Activated naive CD8-positive, alpha-beta T cell treated with anti-CD3 and anti-CD28 coated beads, Interleukin-2, amount 10 ng/mL, durations not matched to agents 7 days and 5 days (primary cell): ENCODE measurements at regions not wholly inside any gene's neighbourhood (a gene's known extent, or its start where the extent isn't known, plus 50 kb on each side); places are given as distances from the start of the nearest gene placed in this dataset.

Experiments used
- ATAC-seq: fragments of 150-1000 bp; cut with Tn5 transposase; one replicate; pipeline ENCODE4 v1.10.0; 2021; ENCODE audit warnings: low read depth, moderate library complexity
- POLR2A ChIA-PET: fragments of 350-600 bp; sonication (Branson Sonifier 250); formaldehyde crosslinking; loops from one replicate; lab custom pipeline; 2021; ENCODE audit warnings: antibody characterized with exemption; lab: Charles Lee
- DNase-seq: peaks from one replicate; pipeline ENCODE4 v3.0.0; 2021
- H3K27ac Mint-ChIP-seq: one replicate; pipeline ENCODE4 v1.8.0; 2022; ENCODE audit warnings: mild to moderate bottlenecking, mixed read lengths
- H3K27me3 Mint-ChIP-seq: one replicate; pipeline ENCODE4 v1.8.0; 2022; ENCODE audit warnings: mild to moderate bottlenecking, moderate library complexity, mixed read lengths
- H3K36me3 Mint-ChIP-seq: one replicate; pipeline ENCODE4 v1.8.0; 2021; ENCODE audit warnings: mild to moderate bottlenecking, mixed read lengths
- H3K4me1 Mint-ChIP-seq: one replicate; pipeline ENCODE4 v1.8.0; 2021; ENCODE audit warnings: mixed read lengths
- H3K4me3 Mint-ChIP-seq: one replicate; pipeline ENCODE4 v1.8.0; 2022; ENCODE audit warnings: mild to moderate bottlenecking, moderate library complexity, mixed read lengths
- H3K9me3 Mint-ChIP-seq: one replicate; pipeline ENCODE4 v1.8.0; 2021; ENCODE audit warnings: mixed read lengths

GRCh38 chr13:72435251-72435650 is 292.2 kb downstream of the MZT1 start:
- Mint-ChIP-seq H3K9me3 (no peaks in the 10 kb centered on the region), H3K4me1 (no peaks in the 10 kb centered on the region), H3K27ac (no peak overlapping the region), H3K4me3 (no peak overlapping the region), H3K36me3 (no peaks in the 10 kb centered on the region), H3K27me3 (no peaks in the 10 kb centered on the region)
- POLR2A ChIA-PET: no interaction called here
- no peak for ATAC-seq
- DNase-seq: no peak

GRCh38 chr13:72431981-72432682 is 295.3 kb downstream of the MZT1 start:
- Mint-ChIP-seq H3K27ac (no peak overlapping the region), H3K9me3 (no peaks in the 10 kb centered on the region), H3K4me1 (no peaks in the 10 kb centered on the region), H3K36me3 (no peaks in the 10 kb centered on the region), H3K27me3 (no peaks in the 10 kb centered on the region), H3K4me3 (no peak overlapping the region)
- ATAC-seq: no peak
- POLR2A ChIA-PET: no interaction called here
- no peak for DNase-seq

- Mint-ChIP-seq H3K9me3 (no peaks in the 10 kb centered on the region), H3K4me3 (no peak overlapping the region), H3K27me3 (no peaks in the 10 kb centered on the region), H3K27ac (no peak overlapping the region), H3K4me1 (no peaks in the 10 kb centered on the region), H3K36me3 (no peaks in the 10 kb centered on the region)
- POLR2A ChIA-PET: no interaction called here
- no peak for DNase-seq
- no peak for ATAC-seq
Observed at GRCh38 chr13:72430923-72431322, 296.5 kb downstream of the MZT1 start.

- no peaks in the 10 kb centered on the region for H3K4me1 Mint-ChIP-seq
- ATAC-seq (no peak), DNase-seq (no peak)
- H3K27me3 Mint-ChIP-seq: no peaks in the 10 kb centered on the region
- H3K27ac Mint-ChIP-seq: no peak overlapping the region
- no peaks in the 10 kb centered on the region for H3K9me3 Mint-ChIP-seq
- no peak overlapping the region for H3K4me3 Mint-ChIP-seq
- no peaks in the 10 kb centered on the region for H3K36me3 Mint-ChIP-seq
- POLR2A ChIA-PET: no interaction called here
Observed at GRCh38 chr13:72427757-72428528, 299.5 kb downstream of the MZT1 start.

- Mint-ChIP-seq H3K4me1 (no peaks in the 10 kb centered on the region), H3K36me3 (no peaks in the 10 kb centered on the region), H3K9me3 (no peaks in the 10 kb centered on the region), H3K27me3 (no peaks in the 10 kb centered on the region), H3K4me3 (no peak overlapping the region), H3K27ac (no peak overlapping the region)
- no peak for DNase-seq
- ATAC-seq: no peak
- POLR2A ChIA-PET: no interaction called here
Observed at GRCh38 chr13:72424059-72424458, 303.4 kb downstream of the MZT1 start.

- POLR2A ChIA-PET: no interaction called here
- Mint-ChIP-seq H3K4me1 (no peaks in the 10 kb centered on the region), H3K9me3 (no peaks in the 10 kb centered on the region), H3K4me3 (no peak overlapping the region), H3K27me3 (no peaks in the 10 kb centered on the region), H3K36me3 (no peaks in the 10 kb centered on the region), H3K27ac (no peak overlapping the region)
- no peak for ATAC-seq
- DNase-seq: no peak
Observed at GRCh38 chr13:72415817-72416216, 311.6 kb downstream of the MZT1 start.

GRCh38 chr13:72412481-72412880 is 314.9 kb downstream of the MZT1 start:
- no peaks in the 10 kb centered on the region for H3K36me3 Mint-ChIP-seq

GRCh38 chr13:72405441-72405840 is 322.0 kb downstream of the MZT1 start:
- no peak for ATAC-seq
- no peak overlapping the region for H3K4me3 Mint-ChIP-seq
- no peaks in the 10 kb centered on the region for H3K27me3 Mint-ChIP-seq
- no peaks in the 10 kb centered on the region for H3K9me3 Mint-ChIP-seq
- POLR2A ChIA-PET: no interaction called here
- no peaks in the 10 kb centered on the region for H3K36me3 Mint-ChIP-seq
- no peak for DNase-seq
- H3K4me1 Mint-ChIP-seq: no peaks in the 10 kb centered on the region
- no peak overlapping the region for H3K27ac Mint-ChIP-seq

More at GRCh38 chr13:72412481-72412880, 314.9 kb downstream of the MZT1 start:
- Mint-ChIP-seq H3K9me3 (no peaks in the 10 kb centered on the region), H3K4me1 (no peaks in the 10 kb centered on the region), H3K4me3 (no peak overlapping the region), H3K27ac (no peak overlapping the region), H3K27me3 (no peaks in the 10 kb centered on the region)
- no peak for ATAC-seq
- no peak for DNase-seq
- POLR2A ChIA-PET: no interaction called here

GRCh38 chr13:72403396-72404010 is 323.9 kb downstream of the MZT1 start:
- no peak overlapping the region for H3K27ac Mint-ChIP-seq
- no peaks in the 10 kb centered on the region for H3K27me3 Mint-ChIP-seq
- POLR2A ChIA-PET: no interaction called here
- no peaks in the 10 kb centered on the region for H3K9me3 Mint-ChIP-seq
- no peaks in the 10 kb centered on the region for H3K4me1 Mint-ChIP-seq
- no peaks in the 10 kb centered on the region for H3K36me3 Mint-ChIP-seq
- H3K4me3 Mint-ChIP-seq: no peak overlapping the region
- ATAC-seq (no peak), DNase-seq (no peak)

GRCh38 chr13:72400856-72401255 is 326.6 kb downstream of the MZT1 start:
- Mint-ChIP-seq H3K4me1 (no peaks in the 10 kb centered on the region), H3K4me3 (no peak overlapping the region), H3K9me3 (no peaks in the 10 kb centered on the region), H3K36me3 (no peaks in the 10 kb centered on the region), H3K27me3 (no peaks in the 10 kb centered on the region), H3K27ac (no peak overlapping the region)
- POLR2A ChIA-PET: no interaction called here
- DNase-seq (no peak), ATAC-seq (no peak)

GRCh38 chr13:72399351-72399750 is 328.1 kb downstream of the MZT1 start:
- Mint-ChIP-seq H3K9me3 (no peaks in the 10 kb centered on the region), H3K4me1 (no peaks in the 10 kb centered on the region), H3K4me3 (no peak overlapping the region), H3K27me3 (no peaks in the 10 kb centered on the region), H3K36me3 (no peaks in the 10 kb centered on the region), H3K27ac (no peak overlapping the region)
- DNase-seq: no peak
- POLR2A ChIA-PET: no interaction called here
- no peak for ATAC-seq

- Mint-ChIP-seq H3K4me1 (no peaks in the 10 kb centered on the region), H3K27me3 (no peaks in the 10 kb centered on the region), H3K36me3 (no peaks in the 10 kb centered on the region), H3K4me3 (no peak overlapping the region), H3K9me3 (no peaks in the 10 kb centered on the region), H3K27ac (no peak overlapping the region)
- ATAC-seq: no peak
- DNase-seq: no peak
- POLR2A ChIA-PET: no interaction called here
Observed at GRCh38 chr13:72397265-72397664, 330.2 kb downstream of the MZT1 start.

- ATAC-seq (no peak), DNase-seq (no peak)
- POLR2A ChIA-PET: no interaction called here
- Mint-ChIP-seq H3K9me3 (no peaks in the 10 kb centered on the region), H3K27ac (no peak overlapping the region), H3K36me3 (no peaks in the 10 kb centered on the region), H3K27me3 (no peaks in the 10 kb centered on the region), H3K4me1 (no peaks in the 10 kb centered on the region), H3K4me3 (no peak overlapping the region)
Observed at GRCh38 chr13:72390909-72391308, 336.5 kb downstream of the MZT1 start.

- ATAC-seq: no peak
- no peak for DNase-seq
- H3K9me3 Mint-ChIP-seq: no peaks in the 10 kb centered on the region
- H3K4me1 Mint-ChIP-seq: no peaks in the 10 kb centered on the region
- no peak overlapping the region for H3K4me3 Mint-ChIP-seq
- POLR2A ChIA-PET: no interaction called here
- H3K36me3 Mint-ChIP-seq: no peaks in the 10 kb centered on the region
- no peak overlapping the region for H3K27ac Mint-ChIP-seq
- H3K27me3 Mint-ChIP-seq: no peaks in the 10 kb centered on the region
Observed at GRCh38 chr13:72386138-72386684, 341.2 kb downstream of the MZT1 start.
